Psoas muscle (tissue), 7 donors: ENCODE measurements at regions not wholly inside any gene's neighbourhood (a gene's known extent, or its start where the extent isn't known, plus 50 kb on each side); places are given as distances from the start of the nearest gene placed in this dataset.

Experiments
- ATAC-seq, 4 donors: fragments of 200-7000 bp; cut with Tn5 transposase; one replicate each; pipeline ENCODE4 v1.9.1; 2020; ENCODE audit warnings: moderate library complexity in 3 of 4, mild to moderate bottlenecking in 2 of 4
- DNase-seq, 2 donors: peaks; one replicate each; pipeline ENCODE4 v3.0.0-alpha.2; 2020
- H3K27ac ChIP-seq: fragments of 200-600 bp; one replicate; pipeline ENCODE4 v1.8.0; 2022
- H3K27me3 ChIP-seq, 3 donors: fragments of 200-600 bp in 1 of 3; one replicate each; pipeline versions ENCODE4 v1.6.1 to v1.8.0; 2013 to 2022; ENCODE audit warnings: low read length in 2 of 3, mild to moderate bottlenecking in 2 of 3, moderate library complexity in 1 of 3; ENCODE audit not compliant: insufficient read depth in 3 of 3
- H3K36me3 ChIP-seq, 2 donors: fragments of 200-600 bp in 1 of 2; one replicate each; pipeline versions ENCODE4 v1.6.1 to v1.8.0; 2013 to 2022; ENCODE audit warnings: low read depth in 1 of 2, mild to moderate bottlenecking in 1 of 2, moderate library complexity in 1 of 2; ENCODE audit not compliant: insufficient read depth in 1 of 2
- H3K4me1 ChIP-seq: fragments of 200-600 bp; one replicate; pipeline ENCODE4 v1.8.0; 2022
- H3K4me3 ChIP-seq: fragments of 200-600 bp; one replicate; pipeline ENCODE4 v1.8.0; 2022; ENCODE audit warnings: mild to moderate bottlenecking
- H3K9me3 ChIP-seq: fragments of 200-600 bp; one replicate; pipeline ENCODE4 v1.8.0; 2022
- CTCF ChIP-seq: fragments of 200-600 bp; IDR thresholded peaks from one replicate; pipeline ENCODE4 v1.8.0; 2022; ENCODE audit warnings: antibody characterized with exemption
- WGBS, 3 donors: extraction: QIAGEN DNeasy Blood & Tissue Kit; methylation state at CpG; one replicate each; pipeline versions ENCODE4 v1.1.6 to v1.1.7; 2013; 5-methylcytosine and 5-hydroxymethylcytosine counted together
- intact Hi-C, 2 donors: fragments of 100-400 bp; cut with DNase I; formaldehyde crosslinking; loops; one replicate each; pipeline versions ENCODE4 v1.11.0 to v1.14.2; 2022
- donor health status: healthy with polysubstance abuse.
- donor health status: DM: no; HTN: no; CAD: no; lungs with moderate emphysema.
- donor health status: Bipolar disorder and iron deficiency.
- donor health status: healthy.
- donor health status: DM: yes; HTN: yes; CAD: no.
- donor health status: DM: no; HTN: no; CAD: no.
- donor health status: DM: yes; HTN: yes; CAD: no.

- 20 to 27% (median 23%) methylated on average over 5 of the region's 5 CpGs for WGBS, 3 donors
- Histone ChIP-seq H3K4me3 (no peak overlapping the region), H3K27me3 (peaks cover 0 to 1% (median 0%) of the 10 kb centered on the region in 3 donors), H3K36me3 (no peaks in the 10 kb centered on the region), H3K9me3 (peaks cover 4% of the 10 kb centered on the region), H3K4me1 (no peaks in the 10 kb centered on the region), H3K27ac (no peak overlapping the region)
- DNase-seq: no peak
- no peak for TF ChIP-seq CTCF
- intact Hi-C loops: no loop called here
- no peak for ATAC-seq
Observed at GRCh38 chr17:37801171-37801570, 56.3 kb upstream of the HNF1B start.

- Histone ChIP-seq H3K27ac (no peak overlapping the region), H3K27me3 (no peaks in the 10 kb centered on the region), H3K9me3 (peaks cover 4% of the 10 kb centered on the region), H3K4me3 (no peak overlapping the region), H3K4me1 (no peaks in the 10 kb centered on the region), H3K36me3 (no peaks in the 10 kb centered on the region)
- no peak for TF ChIP-seq CTCF
- DNase-seq: no peak
- intact Hi-C loops: no loop called here
- ATAC-seq: no peak
Observed at GRCh38 chr17:37797206-37797605, 52.3 kb upstream of the HNF1B start.

- peaks cover 0 to 10% (median 2%) of the 10 kb centered on the region in 3 donors for H3K27me3 ChIP-seq
- no peak for DNase-seq
- no peak overlapping the region for H3K4me3 ChIP-seq
- intact Hi-C loops: no loop called here
- no peak for TF ChIP-seq CTCF
- WGBS, 3 donors: 69 to 76% (median 70%) methylated on average over 8 of the region's 8 CpGs
- peaks cover 4% of the 10 kb centered on the region for H3K9me3 ChIP-seq
- no peaks in the 10 kb centered on the region for H3K4me1 ChIP-seq
- no peaks in the 10 kb centered on the region for H3K36me3 ChIP-seq
- no peak for ATAC-seq
- no peak overlapping the region for H3K27ac ChIP-seq
Observed at GRCh38 chr17:37796076-37796475, 51.2 kb upstream of the HNF1B start.
